Kidney epithelial cell (primary cell): ENCODE measurements at regions not wholly inside any gene's neighbourhood (a gene's known extent, or its start where the extent isn't known, plus 50 kb on each side); places are given as distances from the start of the nearest gene placed in this dataset.

ENCODE experiments used
- DNase-seq: peaks from one replicate; pipeline ENCODE4 v3.0.0-alpha.2; 2010; ENCODE audit warnings: low read depth
- H3K27me3 ChIP-seq: 2 replicates; pipeline ENCODE4 v1.6.0; 2011; ENCODE audit warnings: low read length; ENCODE audit not compliant: control insufficient read depth, insufficient read depth
- H3K36me3 ChIP-seq: 2 replicates; pipeline ENCODE4 v1.5.1; 2011; ENCODE audit warnings: low read length; ENCODE audit not compliant: control insufficient read depth, insufficient read depth
- H3K4me3 ChIP-seq: 2 replicates; pipeline ENCODE4 v1.5.1; 2011; ENCODE audit warnings: low read depth, mild to moderate bottlenecking, control low read depth, low read length
- TF ChIP-seq, protein P1 (sequence below): IDR thresholded peaks from 2 replicates; pipeline ENCODE4 v1.5.1; 2011; ENCODE audit warnings: mild to moderate bottlenecking, moderate library complexity, low read length, control low read depth, inconsistent platforms; ENCODE audit not compliant: insufficient read depth, poor library complexity, severe bottlenecking

DNA sequence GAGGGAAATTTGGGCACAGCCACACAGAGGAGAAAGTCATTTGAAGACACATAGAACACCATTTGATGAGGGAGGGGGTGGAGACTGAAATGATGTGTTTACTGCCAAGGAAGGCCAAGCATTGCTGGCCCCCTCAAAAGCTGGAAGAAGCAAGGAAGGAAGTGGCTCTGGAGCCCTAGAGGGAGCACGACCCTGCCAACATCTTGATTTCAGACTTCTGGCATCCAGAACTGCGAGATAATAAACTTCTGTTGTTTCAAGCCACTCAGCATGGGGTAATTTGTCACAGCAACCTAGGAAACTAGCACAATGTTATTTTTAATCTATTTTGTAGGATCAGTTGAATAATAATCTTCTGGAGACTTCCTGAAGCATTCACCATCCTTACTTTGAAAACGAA, 314.8 kb upstream of the GOT2 start:
- TF ChIP-seq, protein P1, sequence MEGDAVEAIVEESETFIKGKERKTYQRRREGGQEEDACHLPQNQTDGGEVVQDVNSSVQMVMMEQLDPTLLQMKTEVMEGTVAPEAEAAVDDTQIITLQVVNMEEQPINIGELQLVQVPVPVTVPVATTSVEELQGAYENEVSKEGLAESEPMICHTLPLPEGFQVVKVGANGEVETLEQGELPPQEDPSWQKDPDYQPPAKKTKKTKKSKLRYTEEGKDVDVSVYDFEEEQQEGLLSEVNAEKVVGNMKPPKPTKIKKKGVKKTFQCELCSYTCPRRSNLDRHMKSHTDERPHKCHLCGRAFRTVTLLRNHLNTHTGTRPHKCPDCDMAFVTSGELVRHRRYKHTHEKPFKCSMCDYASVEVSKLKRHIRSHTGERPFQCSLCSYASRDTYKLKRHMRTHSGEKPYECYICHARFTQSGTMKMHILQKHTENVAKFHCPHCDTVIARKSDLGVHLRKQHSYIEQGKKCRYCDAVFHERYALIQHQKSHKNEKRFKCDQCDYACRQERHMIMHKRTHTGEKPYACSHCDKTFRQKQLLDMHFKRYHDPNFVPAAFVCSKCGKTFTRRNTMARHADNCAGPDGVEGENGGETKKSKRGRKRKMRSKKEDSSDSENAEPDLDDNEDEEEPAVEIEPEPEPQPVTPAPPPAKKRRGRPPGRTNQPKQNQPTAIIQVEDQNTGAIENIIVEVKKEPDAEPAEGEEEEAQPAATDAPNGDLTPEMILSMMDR: no peak

DNA sequence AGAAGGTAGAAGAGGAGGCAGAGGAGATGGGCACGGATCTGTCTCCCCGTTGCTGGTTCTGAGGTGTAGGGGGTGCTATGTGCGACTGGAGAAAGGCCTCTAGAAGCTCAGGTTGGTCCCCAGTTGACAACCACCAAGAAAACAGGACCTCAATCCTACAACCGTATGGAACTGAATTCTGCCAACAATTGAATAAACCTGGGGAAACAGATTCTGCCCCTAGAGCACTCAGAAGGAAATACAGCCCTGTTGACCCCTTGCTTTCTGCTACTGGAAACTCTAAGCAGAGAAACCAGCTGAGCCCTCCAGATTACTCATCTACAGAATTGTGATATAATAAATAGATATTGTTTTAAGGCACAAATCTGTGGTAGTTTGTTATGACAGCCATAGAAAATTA, 313.0 kb upstream of the GOT2 start:
- no peaks in the 10 kb centered on the region for H3K36me3 ChIP-seq
- H3K27me3 ChIP-seq: no peaks in the 10 kb centered on the region
- H3K4me3 ChIP-seq: no peak overlapping the region
- TF ChIP-seq, protein P1: no peak
- no peak for DNase-seq

More for the DNA sequence above, 314.8 kb upstream of the GOT2 start:
- no peak for DNase-seq
- no peak overlapping the region for H3K4me3 ChIP-seq
- no peaks in the 10 kb centered on the region for H3K36me3 ChIP-seq
- H3K27me3 ChIP-seq: no peaks in the 10 kb centered on the region

DNA sequence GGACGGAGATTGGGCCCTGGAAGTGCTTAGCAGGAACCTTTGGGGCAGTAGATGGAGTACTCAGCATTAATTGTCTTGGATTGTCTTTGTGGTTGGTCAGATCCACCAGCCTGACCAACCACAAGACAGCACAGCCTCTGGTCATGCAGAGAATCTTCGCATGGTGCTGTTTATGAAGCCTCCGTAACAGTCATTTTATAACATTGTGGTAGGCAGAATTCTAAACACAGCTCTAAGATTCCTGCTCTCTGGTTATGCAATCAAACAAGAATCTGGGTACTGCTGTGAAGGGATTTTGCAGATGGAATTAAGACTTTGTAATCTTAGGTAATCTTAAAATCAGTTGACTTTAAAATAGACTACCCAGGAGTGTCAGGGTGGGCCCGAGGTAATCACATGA, 312.2 kb upstream of the GOT2 start:
- TF ChIP-seq, protein P1: no peak
- Histone ChIP-seq H3K36me3 (no peaks in the 10 kb centered on the region), H3K27me3 (no peaks in the 10 kb centered on the region), H3K4me3 (no peak overlapping the region)
- DNase-seq: no peak

DNA sequence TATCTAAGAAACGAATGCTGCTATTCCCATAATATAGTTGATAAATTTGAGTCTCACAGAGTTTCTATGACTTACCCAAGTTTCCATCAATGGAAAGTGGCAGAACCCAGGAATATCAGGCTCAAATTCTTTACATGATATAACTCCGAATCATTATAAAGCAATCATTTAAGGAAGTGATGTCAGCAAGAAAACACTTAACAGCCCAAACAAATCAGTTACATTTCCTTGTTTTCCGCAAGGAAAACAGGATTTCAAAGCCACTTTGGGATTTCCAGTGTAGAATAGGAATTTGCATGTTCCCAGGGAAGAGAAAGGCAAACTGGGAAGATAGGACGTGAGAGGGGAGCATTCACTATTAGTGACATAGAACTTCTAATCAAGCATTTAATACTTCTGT, 311.4 kb upstream of the GOT2 start:
- TF ChIP-seq, protein P1: no peak
- no peaks in the 10 kb centered on the region for H3K36me3 ChIP-seq
- no peak overlapping the region for H3K4me3 ChIP-seq
- DNase-seq: no peak
- no peaks in the 10 kb centered on the region for H3K27me3 ChIP-seq

DNA sequence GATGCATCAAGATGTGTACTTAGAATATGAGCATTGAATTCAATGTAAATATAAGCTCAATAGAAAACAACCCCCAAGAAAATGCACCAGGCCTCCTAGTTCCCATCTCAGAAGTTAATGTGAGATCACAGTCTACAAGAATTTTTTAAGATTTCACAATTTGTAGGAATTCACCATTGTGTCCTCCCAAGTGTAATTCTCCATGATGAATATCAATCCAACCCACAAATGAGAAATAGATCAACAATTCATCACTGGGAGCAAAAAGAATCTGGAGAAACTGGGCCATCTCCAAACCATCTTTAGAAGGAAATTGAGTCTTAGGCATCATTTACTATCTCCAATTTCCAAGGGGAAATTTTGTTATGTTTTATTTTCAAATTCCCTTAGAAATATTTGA, 310.5 kb upstream of the GOT2 start:
- TF ChIP-seq, protein P1: no peak
- no peaks in the 10 kb centered on the region for H3K36me3 ChIP-seq
- no peak overlapping the region for H3K4me3 ChIP-seq
- no peak for DNase-seq
- no peaks in the 10 kb centered on the region for H3K27me3 ChIP-seq

DNA sequence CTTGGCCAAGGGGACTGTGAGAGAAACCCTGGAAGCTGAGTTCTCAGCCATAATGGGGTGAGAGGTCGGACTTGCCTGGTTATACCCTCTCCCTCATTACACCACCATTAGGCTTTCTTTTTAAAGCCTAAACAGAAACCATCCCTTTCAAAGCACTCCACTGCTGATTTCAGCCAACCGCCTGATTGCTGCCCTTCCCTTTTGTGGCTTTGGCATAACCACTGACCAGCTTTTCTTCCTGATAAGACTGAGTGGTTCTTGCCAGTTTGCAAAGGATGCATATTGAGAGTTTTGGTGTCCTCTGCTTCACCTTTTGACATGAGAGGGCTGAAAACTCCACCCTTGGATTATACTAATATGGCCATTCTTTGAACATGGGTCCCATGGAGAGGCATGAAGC, 308.2 kb upstream of the GOT2 start:
- TF ChIP-seq, protein P1: no peak
- H3K27me3 ChIP-seq: no peaks in the 10 kb centered on the region
- no peak overlapping the region for H3K4me3 ChIP-seq
- no peaks in the 10 kb centered on the region for H3K36me3 ChIP-seq
- DNase-seq: no peak
